ENCODE measurements at regions not wholly inside any gene's neighbourhood (a gene's known extent, or its start where the extent isn't known, plus 50 kb on each side); places are given as distances from the start of the nearest gene placed in this dataset.
"Not testable (repeated sequence)": the region's sequence is repeated elsewhere in the genome, so short reads cannot be mapped to it uniquely, and the experiment has no call there.

DNA sequence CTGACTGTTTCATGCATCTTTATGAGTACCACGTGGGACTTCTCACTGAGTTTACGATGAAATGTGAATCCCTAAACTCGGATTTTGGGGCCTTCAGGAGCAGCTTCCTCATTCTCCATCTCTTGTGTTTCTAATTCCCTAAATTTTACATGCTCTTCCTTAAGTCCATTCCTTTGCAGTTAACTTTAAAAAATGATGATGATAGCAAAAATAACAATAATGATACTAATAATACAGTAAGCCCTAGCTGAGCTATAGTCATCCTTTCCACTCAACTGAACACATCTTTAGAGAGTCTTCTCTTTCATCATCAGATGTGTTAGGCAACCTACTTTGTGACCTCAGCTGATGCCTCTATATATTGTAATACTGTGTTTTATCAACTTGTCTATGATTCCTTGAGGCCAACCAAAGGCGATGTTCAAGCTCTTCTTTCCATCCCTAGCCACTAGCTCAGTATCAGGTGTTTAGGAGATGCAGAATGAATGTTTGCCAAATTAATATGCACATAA is 1196.4 kb downstream of the VRK1 start:
- no peaks in the 10 kb centered on the region for H3K27me3 Mint-ChIP-seq
- intact Hi-C loops (cut with micrococcal nuclease) = loop anchor here (1.0 kb wide), 2 partner anchors 15 kb away; no protein-coding TSS in a partner anchor

DNA sequence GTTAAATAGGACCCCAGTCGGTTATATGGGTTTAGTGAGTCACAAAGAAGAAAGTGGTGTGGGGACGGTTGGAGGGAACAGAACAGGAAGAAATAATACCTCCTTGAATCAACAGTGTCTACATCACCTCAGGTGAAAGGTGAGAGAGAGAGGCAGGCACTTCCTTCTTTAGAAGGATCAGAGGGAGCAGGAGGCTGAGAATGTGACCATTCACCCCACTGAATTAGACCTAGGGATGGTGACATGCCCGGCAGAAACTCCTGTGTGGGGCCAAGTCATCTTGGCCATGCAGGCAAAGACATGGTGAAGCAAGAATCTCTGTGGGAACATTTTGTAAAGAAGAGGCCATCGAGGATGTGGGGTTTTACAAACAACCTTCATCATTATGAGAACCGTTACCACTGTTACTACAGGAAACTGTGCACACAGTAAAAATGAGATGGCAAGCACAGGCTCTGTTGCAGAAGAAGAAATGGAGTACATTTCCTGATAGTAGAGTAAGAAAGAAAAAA is 1196.9 kb downstream of the VRK1 start:
- H3K4me1 Mint-ChIP-seq = peaks cover 34% of the 10 kb centered on the region
- H3K4me3 Mint-ChIP-seq = peak overlapping the region; percentile 37
- H3K9me3 Mint-ChIP-seq = peaks cover 21% of the 10 kb centered on the region
- H3K27ac Mint-ChIP-seq = peak overlapping the region; percentile 84
- peaks cover 4% of the 10 kb centered on the region for H3K36me3 Mint-ChIP-seq (ENCODE audit: low read depth)
- no peaks in the 10 kb centered on the region for H3K27me3 Mint-ChIP-seq
- intact Hi-C loops (cut with micrococcal nuclease) = loop anchor here (1.0 kb wide), 2 partner anchors 14 to 16 kb away; no protein-coding TSS in a partner anchor
- peak; percentile 82 for DNase-seq

More for the DNA sequence above, 1196.4 kb downstream of the VRK1 start:
- H3K27ac Mint-ChIP-seq = peak overlapping the region; percentile 84
- peaks cover 34% of the 10 kb centered on the region for H3K4me1 Mint-ChIP-seq
- peaks cover 21% of the 10 kb centered on the region for H3K9me3 Mint-ChIP-seq
- DNase-seq = no peak
- peak overlapping the region; percentile 37 for H3K4me3 Mint-ChIP-seq
- peaks cover 4% of the 10 kb centered on the region for H3K36me3 Mint-ChIP-seq (ENCODE audit: low read depth)

DNA sequence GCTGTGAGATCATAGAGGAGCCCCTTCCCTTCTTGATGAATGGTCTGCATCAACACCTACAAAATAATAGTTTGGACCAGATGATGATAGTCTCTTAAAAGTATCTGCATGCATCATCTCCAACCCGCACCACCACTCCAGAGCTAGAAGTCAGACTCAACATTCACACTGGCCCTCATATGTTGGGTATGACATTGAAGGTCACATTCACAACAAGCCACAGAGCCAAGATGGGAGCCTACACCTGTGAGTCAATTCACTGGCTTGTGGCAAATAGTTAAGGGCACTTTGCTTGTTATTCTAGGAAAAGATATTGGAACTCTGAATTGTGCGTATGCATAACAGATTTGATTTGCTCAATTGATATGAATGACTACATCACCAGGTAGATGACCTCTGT is 1197.9 kb downstream of the VRK1 start:
- Mint-ChIP-seq H3K36me3 (ENCODE audit: low read depth) (peaks cover 4% of the 10 kb centered on the region), H3K9me3 (peaks cover 17% of the 10 kb centered on the region), H3K27me3 (no peaks in the 10 kb centered on the region), H3K4me3 (peak overlapping the region; percentile 37), H3K4me1 (peaks cover 34% of the 10 kb centered on the region), H3K27ac (peak overlapping the region; percentile 84)
- intact Hi-C loops (cut with micrococcal nuclease) = no loop called here
- no peak for DNase-seq

DNA sequence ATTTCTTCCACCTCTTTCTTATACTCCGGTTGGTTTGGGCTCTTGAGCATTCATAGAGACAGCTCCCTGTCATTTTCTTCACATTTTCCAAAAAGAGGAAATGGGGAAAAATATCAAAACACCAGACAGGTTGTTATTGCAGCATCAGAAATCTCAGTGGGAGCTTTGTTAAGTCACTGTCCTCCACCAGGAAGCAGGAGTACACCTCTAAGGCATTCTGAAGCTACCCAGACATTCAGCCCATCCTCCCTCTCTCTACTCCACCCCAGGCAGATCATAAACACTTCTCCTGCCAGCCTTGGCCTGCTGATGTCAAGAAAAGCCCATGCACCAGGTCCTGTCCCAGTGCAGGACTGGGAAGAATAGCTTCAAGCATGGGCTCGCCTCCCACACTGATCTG is 1198.3 kb downstream of the VRK1 start:
- Mint-ChIP-seq H3K4me3 (peak overlapping the region; percentile 46), H3K9me3 (peaks cover 14% of the 10 kb centered on the region), H3K27me3 (no peaks in the 10 kb centered on the region), H3K36me3 (ENCODE audit: low read depth) (peaks cover 4% of the 10 kb centered on the region), H3K27ac (peak overlapping the region; percentile 84), H3K4me1 (peaks cover 34% of the 10 kb centered on the region)
- no peak for DNase-seq
- intact Hi-C loops (cut with micrococcal nuclease) = no loop called here

DNA sequence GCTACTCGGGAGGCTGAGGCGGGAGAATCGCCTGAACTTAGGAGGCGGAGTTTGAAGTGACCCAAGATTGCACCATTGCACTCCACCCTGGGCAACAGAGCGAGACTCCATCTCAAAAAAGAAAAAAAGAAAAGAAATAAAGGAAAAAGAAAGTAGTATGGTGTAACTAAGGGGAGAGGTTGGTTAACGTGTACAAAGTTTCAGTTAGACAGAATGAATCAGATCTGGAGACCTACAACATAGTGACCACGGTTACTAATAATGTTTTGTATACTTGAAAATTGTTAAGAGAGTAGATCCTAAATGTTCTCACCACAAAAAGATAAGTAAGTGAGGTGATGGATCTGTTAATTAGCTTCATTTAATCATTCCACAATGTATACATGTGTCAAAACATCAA is 1208.8 kb downstream of the VRK1 start:
- Mint-ChIP-seq H3K9me3 (peaks cover 10% of the 10 kb centered on the region), H3K4me1 (peaks cover 10% of the 10 kb centered on the region), H3K27ac (no peak overlapping the region), H3K27me3 (no peaks in the 10 kb centered on the region), H3K4me3 (no peak overlapping the region), H3K36me3 (ENCODE audit: low read depth) (peaks cover 2% of the 10 kb centered on the region)
- intact Hi-C loops (cut with micrococcal nuclease) = no loop called here
- DNase-seq = no peak

DNA sequence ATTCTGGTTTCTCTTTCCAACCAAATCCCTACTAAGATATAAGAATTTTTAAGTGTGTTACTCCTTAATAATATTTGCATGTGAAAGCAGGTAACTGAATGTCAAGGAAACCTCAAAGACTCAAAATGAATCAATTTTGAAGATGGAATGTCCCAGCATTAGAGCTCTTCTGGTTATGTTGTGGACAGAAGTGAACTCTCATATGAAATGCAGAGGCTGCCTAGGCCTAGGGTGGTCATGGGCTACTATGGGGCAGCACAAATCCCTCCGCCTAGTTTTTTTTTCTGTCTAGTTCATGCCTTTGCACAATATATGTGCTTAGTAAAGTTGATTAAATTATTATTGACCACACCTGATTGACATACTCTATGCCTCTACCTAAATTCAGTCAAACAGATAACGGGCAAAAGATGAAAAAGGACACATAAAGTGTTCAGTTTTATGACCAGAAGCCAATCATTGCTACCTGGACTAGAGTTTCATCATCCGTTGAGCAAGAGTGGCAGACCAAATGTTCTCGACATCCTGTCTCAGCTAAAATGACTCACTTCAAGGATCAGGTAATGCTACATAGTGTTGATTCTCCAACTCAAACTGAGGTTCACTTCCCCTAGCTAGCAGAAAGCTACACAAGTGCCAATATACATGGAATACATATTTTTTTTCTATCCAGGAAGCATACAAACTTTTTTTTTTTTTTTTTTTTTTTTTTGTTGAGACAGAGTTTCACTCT is 1211.4 kb downstream of the VRK1 start:
- peak; percentile 67 for DNase-seq
- no peaks in the 10 kb centered on the region for H3K27me3 Mint-ChIP-seq
- H3K4me1 Mint-ChIP-seq = peaks cover 10% of the 10 kb centered on the region
- no peak overlapping the region for H3K4me3 Mint-ChIP-seq
- intact Hi-C loops (cut with micrococcal nuclease) = loop anchor here (1.0 kb wide), 1 partner anchor 14 kb away; no protein-coding TSS in a partner anchor
- peak overlapping the region; percentile 2 for H3K27ac Mint-ChIP-seq
- peaks cover 2% of the 10 kb centered on the region for H3K36me3 Mint-ChIP-seq (ENCODE audit: low read depth)
- H3K9me3 Mint-ChIP-seq = peaks cover 6% of the 10 kb centered on the region

DNA sequence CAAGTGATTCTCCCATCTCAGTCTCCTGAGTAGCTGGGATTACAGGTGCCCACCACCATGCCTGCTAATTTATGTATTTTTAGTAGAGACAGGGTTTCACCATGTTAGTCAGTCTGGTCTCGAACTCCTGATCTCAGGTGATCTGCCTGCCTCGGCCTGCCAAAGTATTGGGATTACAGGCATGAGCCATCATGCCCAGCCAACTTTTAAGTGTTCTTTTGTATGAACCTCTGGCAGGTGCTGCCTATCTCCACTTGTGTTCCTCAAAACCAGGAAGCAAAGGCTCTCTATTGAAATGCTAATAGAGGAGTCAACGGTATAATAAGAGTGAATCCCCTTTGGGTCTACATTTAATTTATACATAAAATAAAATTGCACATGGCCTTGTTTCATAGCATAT is 1212.0 kb downstream of the VRK1 start:
- intact Hi-C loops (cut with micrococcal nuclease); H3K27ac Mint-ChIP-seq; H3K36me3 Mint-ChIP-seq (ENCODE audit: low read depth); H3K4me3 Mint-ChIP-seq; H3K9me3 Mint-ChIP-seq; H3K27me3 Mint-ChIP-seq; DNase-seq: not testable (repeated sequence)
- peaks cover 12% of the 10 kb centered on the region for H3K4me1 Mint-ChIP-seq

DNA sequence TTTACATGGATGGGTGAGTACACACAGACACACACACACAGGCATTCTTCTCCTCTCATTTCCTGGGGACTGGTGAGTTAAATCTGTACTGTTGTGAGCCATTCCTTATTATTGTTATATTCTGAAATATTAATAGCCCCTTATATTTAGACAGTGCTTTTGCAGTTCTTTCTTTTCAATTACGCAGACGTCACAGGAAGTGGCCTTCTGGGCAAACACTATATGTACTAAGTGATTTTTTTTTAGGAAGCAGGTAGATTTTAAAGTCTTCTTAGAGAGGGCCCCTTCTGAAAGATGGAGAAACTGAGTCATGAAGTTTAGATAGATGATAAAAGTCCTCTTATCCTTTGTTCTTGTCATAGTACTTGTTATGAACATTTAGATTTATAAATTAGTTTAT is 1213.6 kb downstream of the VRK1 start:
- no peak for DNase-seq
- no peaks in the 10 kb centered on the region for H3K27me3 Mint-ChIP-seq
- no peaks in the 10 kb centered on the region for H3K36me3 Mint-ChIP-seq (ENCODE audit: low read depth)
- H3K4me1 Mint-ChIP-seq = peaks cover 20% of the 10 kb centered on the region
- intact Hi-C loops (cut with micrococcal nuclease) = no loop called here
- no peak overlapping the region for H3K27ac Mint-ChIP-seq
- H3K4me3 Mint-ChIP-seq = no peak overlapping the region
- peaks cover 10% of the 10 kb centered on the region for H3K9me3 Mint-ChIP-seq

DNA sequence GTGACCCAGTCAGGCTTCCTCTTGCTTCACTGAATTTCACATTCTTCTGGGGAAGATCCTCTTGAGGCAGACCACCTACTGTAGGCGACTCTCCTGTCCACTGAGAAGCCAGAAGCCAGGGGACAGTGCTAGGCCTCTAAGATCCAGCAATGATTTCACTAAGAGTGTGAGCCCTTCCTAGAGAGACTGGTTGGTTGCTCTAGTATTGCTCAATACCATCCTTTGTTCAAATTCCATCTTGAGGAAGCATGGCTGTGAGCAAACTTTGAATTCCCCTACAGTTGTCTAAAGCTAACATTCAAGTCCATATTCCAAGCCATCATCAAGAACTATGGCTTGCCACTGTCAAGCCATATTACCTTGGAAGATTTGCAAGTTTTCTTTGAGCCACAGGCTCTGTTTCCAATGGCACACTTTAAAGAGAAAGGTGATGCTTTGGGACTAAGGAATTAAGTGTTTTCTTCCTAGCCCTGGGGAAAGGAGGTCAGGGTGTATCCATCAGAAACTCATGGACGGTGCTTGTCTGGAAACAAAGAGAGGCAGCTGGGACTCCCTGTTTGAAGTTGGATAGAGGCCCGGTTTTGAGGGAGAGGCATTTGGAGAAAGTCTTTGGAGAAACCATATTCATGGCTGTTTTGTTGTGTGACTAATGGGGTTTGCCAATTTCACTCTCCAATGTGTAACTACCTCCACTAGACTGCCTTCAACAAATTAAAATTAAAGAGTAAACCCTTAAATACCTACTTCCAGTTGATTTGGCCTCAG is 1217.9 kb downstream of the VRK1 start:
- peaks cover 5% of the 10 kb centered on the region for H3K9me3 Mint-ChIP-seq
- no peak for DNase-seq
- no peaks in the 10 kb centered on the region for H3K27me3 Mint-ChIP-seq
- no peak overlapping the region for H3K27ac Mint-ChIP-seq
- peaks cover 28% of the 10 kb centered on the region for H3K4me1 Mint-ChIP-seq
- H3K36me3 Mint-ChIP-seq (ENCODE audit: low read depth) = no peaks in the 10 kb centered on the region
- no peak overlapping the region for H3K4me3 Mint-ChIP-seq
- intact Hi-C loops (cut with micrococcal nuclease) = no loop called here

DNA sequence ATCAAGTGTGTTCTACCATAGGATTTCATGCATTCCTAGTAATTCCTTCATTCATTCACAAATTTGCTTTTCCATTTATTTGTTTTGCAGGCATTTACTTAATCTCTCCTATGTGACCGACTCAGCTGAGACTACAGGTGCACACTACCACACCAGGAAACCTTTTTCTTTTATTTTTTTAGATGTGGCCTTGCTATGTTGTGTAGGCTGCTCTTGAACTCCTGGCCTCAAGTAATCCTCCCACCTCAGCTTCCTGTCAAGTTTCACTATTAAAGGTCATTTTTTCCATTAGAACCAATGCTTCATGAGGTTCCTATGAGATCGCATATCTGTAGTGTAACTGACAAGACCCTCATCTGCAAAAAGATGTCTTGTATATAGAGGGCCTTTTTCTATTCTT is 1218.7 kb downstream of the VRK1 start:
- intact Hi-C loops (cut with micrococcal nuclease) = no loop called here
- no peak for DNase-seq
- peaks cover 26% of the 10 kb centered on the region for H3K4me1 Mint-ChIP-seq
- H3K27me3 Mint-ChIP-seq = no peaks in the 10 kb centered on the region
- H3K27ac Mint-ChIP-seq = no peak overlapping the region
- no peaks in the 10 kb centered on the region for H3K36me3 Mint-ChIP-seq (ENCODE audit: low read depth)
- peaks cover 5% of the 10 kb centered on the region for H3K9me3 Mint-ChIP-seq
- H3K4me3 Mint-ChIP-seq = no peak overlapping the region

DNA sequence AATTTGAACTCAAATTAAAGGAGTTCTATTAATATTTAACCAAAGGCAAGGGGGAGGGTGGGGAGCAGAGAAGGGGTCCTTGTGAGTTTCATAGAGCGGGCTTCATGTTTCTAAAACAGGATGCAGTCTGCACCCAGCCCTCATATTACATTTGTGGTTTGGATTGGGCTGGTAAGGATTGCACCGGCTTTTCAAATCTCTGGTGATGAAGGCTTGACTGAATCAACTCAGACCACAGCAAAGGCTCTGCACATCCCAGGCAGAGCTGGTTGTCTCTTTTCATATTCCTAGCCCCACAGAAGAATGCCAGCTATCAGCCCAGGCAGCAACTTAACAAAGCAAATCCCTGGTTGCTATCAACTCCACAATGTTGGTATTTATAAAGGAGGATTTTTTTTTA is 1221.4 kb downstream of the VRK1 start:
- no peak for DNase-seq
- Mint-ChIP-seq H3K36me3 (ENCODE audit: low read depth) (no peaks in the 10 kb centered on the region), H3K4me1 (peaks cover 26% of the 10 kb centered on the region), H3K27ac (no peak overlapping the region), H3K4me3 (no peak overlapping the region), H3K27me3 (no peaks in the 10 kb centered on the region), H3K9me3 (peaks cover 5% of the 10 kb centered on the region)
- intact Hi-C loops (cut with micrococcal nuclease) = no loop called here

DNA sequence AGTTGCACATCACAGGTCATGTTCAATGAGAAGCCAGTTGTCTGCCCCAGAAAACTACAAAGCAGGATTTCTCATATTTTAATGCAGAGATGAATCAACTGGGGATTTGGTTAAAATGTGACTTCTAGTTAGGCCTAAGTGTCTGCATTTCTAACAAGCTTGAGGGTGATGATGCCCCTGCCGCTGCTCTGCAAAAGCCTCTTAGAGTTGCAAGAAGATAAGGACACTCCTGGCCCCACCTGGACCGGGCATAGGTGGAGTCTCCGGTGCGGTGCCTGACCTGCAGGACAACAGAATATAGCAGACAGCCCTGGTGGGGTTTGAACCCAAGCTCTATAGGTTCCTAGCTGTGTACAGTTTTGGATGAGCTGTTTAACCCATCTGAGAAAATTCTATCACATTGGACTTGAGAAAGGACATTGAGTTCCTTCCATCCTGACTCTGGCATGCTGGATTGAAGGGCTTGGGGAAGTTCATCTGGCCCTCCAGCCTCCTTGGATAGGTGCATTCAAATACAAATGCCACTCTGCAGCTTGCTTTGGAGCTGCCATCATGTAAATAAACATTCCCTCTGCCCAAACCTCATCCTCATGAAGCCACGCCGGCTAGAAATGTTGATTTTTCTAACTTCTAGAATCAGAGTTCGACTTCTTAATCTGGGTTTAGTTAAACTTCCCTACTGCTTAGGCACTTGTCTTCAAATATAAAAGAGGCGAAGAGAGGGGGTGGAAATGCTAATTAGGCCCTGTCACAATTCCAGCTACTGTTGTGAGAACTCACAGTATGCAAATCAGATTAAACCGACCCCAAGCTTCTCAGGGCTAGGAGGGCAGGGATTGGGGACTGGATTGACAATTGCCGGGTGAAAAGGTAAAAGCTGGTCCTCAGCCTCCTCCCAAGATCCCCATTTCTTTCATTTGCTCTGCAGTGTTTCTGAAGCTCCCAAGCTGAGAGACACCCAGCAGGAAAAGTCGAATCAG is 1225.6 kb downstream of the VRK1 start:
- intact Hi-C loops (cut with micrococcal nuclease) = no loop called here
- Mint-ChIP-seq H3K9me3 (peaks cover 7% of the 10 kb centered on the region), H3K4me3 (no peak overlapping the region), H3K27ac (no peak overlapping the region), H3K27me3 (no peaks in the 10 kb centered on the region), H3K36me3 (ENCODE audit: low read depth) (no peaks in the 10 kb centered on the region), H3K4me1 (peaks cover 6% of the 10 kb centered on the region)
- no peak for DNase-seq

DNA sequence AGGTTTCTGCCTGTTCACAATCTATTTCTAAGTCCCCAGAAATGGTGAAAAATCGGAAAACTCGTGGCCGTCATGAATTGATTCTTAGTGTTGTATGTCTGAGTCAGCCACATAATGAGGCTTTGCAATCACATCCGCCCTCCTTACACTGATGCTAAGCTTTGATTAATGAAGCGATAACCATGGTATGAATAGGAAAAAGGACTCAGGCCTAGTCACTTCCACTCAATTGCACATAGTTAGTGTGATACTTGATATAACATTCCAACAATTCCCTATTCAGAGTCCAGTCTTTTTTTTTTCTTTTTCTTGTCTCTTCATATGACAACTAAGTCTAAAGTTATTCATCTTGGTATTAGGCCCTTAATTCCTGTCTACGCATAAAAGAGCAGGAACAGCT is 1231.0 kb downstream of the VRK1 start:
- no peak overlapping the region for H3K27ac Mint-ChIP-seq
- DNase-seq = no peak
- H3K4me1 Mint-ChIP-seq = no peaks in the 10 kb centered on the region
- H3K9me3 Mint-ChIP-seq = peaks cover 30% of the 10 kb centered on the region
- intact Hi-C loops (cut with micrococcal nuclease) = no loop called here
- peaks cover 3% of the 10 kb centered on the region for H3K36me3 Mint-ChIP-seq (ENCODE audit: low read depth)
- no peaks in the 10 kb centered on the region for H3K27me3 Mint-ChIP-seq
- H3K4me3 Mint-ChIP-seq = no peak overlapping the region

Data from activated CD4-positive, alpha-beta T cell treated with anti-CD3 and anti-CD28 coated beads, Interleukin-2, amount 10 ng/mL, durations not matched to agents 24 days and 14 days (primary cell).